CD4-positive, alpha-beta T cell treated with Interleukin-21 for 1 hour (primary cell): ENCODE measurements at regions not wholly inside any gene's neighbourhood (a gene's known extent, or its start where the extent isn't known, plus 50 kb on each side); places are given as distances from the start of the nearest gene placed in this dataset.

Experiments used
- DNase-seq: peaks from one replicate; pipeline ENCODE4 v3.0.0-alpha.2; 2020

DNA sequence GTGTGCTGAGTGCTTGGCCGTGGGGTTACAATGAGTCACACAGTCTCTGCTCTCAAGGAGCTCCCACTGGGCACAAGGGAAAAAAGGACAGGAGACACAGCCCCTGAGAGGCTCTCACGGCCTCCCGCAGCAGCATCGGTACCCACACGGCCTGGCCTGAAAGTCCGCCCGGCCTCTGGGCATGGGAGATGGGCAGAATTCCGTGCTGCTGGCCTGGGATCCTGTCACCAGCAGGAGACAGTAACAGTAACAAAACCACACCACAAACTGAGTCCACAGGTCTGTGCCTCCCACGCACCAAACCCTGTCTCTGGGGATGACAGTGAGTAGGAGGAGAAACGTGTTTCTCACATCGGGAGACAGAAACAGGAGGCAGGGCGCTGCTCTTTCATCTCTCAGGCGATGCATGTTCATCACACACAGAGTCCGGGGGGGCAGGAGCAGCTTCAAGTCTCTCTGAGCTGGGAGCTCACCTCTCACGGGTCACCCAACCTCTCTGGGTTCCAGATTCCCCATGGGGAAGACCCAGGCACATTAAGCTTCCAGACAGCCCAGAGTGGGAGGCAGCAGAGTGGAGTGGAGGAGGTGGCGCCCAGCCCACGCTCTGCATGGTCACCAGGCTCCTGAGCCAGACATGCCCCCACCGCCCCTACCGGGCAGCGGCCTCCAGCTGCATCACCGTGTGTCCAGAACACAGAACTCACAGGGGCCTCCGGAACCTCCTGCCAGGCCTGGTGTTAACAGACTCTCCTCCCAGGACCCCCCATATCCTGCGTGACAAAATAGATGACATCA is 124.7 kb upstream of the VSTM2B start:
- no peak for DNase-seq

DNA sequence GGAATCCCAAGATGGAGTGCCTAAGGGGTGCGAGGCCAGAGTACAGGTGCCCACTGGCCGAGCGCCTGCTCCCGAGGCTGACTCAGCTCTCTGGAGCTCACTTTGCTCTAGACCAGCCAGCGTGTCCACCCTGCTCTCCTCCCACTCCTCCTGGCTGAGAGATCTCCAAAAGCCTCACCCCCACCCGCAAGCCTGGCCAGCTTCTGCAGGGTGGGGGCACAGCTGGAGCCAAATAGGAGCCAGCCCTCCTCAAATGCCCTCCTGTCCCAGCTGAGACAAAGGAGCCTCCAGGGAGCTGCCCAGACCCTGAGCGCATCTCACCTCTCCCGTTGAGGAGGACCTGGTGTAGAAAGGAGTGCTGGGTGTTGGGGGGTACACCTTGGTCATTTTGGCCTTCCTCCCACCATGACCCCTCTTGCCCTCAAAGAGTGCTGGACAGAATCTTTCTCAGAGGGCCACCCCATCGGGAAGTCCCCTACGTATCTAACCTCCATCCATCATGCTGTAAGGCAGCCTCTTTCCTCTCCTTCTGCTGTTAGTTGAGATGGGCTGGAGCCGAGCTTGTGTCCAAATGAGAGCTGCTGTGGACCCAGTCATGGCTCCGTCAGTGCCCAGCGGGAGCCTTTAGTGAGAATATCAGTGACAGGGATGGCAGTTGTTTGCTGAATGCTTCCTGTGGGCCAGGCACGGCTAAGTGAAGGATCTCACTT is 123.9 kb upstream of the VSTM2B start:
- DNase-seq: no peak

DNA sequence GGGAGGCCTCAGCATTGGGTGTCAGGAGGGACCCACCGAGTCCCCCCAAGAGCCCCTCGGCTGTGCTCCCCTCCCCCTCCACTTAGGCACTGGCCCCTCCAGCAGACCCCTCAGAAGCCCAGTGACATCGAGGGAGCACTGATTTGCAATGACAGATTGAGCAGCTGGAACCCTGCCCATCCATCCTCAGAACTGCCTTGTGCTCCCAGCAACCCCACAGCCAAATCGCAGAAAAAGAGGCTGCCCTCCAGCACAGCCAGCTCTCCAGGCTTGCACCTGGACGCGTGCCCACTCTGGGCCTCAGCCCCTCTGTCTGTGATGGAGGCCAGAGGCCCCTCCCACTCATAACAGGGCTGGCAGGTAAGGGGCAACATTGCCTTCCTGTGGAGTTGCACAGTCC is 123.2 kb upstream of the VSTM2B start:
- DNase-seq: no peak

DNA sequence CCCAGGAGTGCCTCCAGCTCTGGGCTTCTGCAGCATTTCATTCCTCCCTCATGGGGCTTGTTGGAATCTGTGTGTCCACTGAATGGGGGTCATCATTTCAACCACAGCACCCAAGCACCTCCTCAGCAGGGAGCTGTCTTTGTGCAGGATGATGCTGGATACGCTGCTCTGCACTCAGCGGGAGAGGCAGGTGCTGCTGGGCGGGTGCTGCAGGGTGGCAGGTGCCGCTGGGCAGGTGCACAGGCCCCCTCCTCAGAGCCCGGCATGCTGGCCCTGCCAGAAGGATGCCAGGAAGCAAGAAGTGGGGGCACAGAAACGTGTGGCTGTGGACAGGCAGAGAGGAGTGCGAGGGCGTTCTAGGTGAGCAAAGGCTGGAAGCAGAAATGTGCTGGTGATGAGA is 121.8 kb upstream of the VSTM2B start:
- DNase-seq: no peak

DNA sequence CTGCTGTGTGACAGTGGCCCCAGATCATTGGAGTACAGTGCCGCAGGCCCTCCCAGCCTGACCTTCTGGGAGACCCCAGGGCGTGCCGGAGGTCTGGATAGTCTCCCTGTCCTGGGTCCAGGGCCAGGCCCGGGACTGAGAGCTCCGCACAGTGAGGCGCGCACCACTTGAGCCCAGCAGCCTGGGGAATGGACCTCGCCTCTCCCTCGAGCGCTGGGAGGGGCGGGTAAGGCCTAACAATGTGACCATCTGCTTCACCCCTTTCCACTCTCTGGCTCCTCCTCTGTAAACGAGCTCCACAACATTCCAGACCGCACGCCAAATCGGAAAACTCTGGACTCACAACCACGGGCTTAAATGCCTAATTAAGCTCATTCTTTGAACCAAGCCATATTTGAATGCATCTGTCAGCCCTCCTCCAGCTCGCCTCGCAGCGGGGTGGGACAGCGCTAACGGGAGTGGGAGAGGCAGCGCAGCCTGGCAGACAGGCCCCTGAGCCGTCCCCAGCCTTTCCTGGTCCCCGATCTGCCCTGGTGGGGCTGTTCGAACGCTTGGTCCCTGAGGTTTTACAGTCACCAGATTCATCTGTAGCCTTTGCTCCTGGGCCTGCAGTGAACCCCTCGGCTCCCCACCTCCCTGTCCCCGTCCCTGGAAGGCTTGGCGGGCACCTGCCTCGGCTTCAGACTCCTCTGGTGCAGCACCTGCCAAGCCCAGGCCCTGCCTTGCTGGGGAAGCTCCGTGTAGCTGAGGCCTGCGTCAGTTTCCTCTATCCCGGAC is 120.7 kb upstream of the VSTM2B start:
- DNase-seq: no peak

DNA sequence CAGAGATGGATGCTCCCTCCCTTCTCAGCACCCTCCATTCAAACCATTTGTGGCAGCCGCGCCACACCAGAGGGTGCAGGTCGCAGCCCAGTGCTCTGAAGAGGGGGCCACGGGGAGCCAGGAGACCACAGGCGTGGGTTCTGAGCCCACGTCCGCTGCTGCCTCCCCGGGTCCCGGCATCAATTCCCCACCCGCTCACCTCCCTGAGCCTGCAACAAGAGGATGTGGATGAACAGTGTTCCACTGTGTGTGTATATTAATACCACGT is 120.1 kb upstream of the VSTM2B start:
- DNase-seq: no peak

DNA sequence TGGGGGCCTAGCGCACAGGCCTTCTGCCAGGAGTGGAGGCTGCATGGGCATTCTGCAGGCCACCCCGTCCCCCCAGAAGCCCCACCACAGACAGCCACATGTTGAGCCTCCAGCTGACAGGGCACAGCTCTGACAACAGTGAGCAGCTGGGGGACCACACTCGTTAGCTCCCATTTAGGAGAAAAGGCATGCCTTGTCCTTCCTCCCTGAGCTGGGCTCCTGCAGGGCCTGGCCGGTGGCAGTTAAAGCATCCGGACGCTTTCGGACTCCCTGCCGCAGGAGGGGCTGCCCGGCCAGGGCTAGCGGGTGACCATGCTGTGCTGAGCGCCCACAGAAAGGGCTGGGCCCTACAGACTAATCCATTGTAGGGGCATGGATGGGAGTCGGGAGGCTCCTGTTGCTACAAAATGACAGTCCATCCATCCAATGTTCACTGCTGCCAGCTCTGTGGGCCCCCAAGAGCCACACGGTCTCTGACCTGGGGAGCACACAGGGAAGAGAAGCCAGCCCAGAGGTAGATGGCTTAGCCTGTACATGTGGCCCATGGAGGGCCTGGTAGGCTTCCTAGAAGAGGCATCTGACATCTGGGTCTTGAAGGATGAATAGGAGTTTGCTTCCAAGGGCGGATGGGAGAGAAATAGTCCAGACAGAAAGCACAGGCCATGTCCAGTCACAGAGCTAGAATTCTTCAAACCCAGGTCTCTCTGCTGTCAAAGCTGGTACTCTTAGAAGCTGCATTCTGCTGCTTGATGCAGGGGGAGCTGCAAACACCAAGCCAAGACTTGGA is 116.5 kb upstream of the VSTM2B start:
- DNase-seq: no peak

DNA sequence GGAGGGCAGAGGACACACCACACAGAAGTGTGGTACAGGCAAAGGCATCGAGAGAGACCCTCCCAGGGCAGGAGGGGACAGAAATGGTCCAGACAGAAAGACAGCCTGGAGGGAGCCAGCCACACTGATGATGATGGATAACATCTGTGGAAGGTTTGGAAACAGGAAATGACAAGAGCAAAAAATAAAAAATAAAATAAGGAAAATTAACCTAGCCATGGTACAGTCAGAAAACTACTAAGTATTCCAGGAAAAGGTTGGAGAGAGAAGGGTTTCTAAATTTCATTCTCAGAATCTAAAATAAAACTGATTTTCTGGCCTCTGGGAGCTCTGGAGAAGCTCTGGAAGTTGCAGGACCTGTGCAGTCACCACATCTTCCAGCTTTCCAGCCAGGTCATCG is 115.2 kb upstream of the VSTM2B start:
- DNase-seq: no peak

DNA sequence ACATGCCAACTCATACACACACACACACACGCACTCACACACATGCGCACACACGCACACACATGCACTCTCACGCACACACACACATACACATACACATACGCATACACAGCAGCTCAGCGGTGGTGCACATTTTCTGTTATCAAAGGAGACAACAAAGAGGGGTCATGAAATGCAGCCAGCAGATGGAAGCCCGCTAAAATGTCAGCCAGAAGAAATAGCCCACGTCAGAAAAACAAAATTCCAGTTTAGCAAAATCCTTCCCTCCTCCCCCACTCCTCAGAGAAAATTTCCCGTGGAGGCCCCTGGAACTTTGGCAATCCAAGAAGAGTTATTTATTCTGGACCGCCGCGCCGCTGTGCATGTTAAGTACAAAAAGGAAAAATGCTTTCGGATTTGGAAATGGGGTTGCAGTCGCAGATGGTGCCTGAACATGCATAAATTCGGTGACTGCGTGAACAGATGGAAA is 114.6 kb upstream of the VSTM2B start:
- no peak for DNase-seq

DNA sequence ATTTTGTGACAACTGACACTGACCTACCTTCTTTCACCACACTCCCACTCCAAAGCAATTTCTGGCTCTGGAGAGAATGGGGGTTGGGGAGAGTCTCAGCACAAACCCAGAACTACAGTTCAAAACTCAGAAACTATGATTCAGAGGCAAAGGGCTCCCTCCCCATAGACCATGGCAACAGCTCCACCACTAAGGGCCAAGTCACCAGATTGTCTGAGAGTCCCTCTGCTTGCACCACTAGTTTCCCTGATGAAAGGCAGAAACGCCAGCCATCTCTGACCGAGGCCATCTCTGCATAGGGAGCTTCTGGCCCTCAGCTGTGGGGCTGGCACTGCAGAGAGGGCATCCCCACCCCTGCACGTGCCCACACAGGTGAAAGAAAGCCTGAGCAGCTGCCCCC is 112.4 kb upstream of the VSTM2B start:
- no peak for DNase-seq

DNA sequence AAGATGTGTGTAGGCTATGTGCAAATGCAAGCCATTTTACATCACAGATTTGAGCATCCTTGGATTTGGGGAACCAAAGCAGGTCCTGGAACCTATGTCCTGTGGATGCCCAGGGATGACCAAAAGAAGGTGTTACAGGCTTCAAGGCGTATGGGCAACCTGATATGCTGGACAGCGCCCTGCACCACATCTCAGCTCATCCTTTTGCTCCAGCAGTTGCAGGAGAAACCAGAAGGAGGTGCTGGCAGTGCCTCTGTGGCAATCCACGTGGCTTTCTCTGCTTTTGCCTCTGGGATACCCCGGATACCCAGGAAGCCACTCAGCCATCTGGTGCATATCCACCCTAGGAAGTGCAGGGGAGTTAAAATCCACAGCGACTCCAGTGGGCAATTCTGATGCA is 110.3 kb upstream of the VSTM2B start:
- no peak for DNase-seq

DNA sequence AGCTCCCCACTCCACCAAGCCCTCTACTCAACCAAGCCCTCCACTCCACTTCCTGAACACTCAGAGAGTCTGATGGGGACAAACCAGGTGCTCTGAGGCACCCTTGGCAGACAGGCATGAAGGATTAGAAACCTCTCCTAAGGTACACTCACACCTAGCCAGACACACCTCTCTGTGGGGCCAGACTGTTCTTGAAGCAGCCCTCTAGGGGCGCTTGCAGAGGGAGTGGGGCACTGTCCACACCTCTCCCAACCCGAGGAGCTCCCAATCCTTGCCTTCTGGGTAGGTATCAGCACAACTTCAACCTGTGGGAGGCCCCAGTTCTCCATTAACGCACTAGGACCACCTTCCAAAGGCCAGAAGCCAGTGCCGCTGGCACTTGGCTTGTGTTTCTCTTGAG is 108.7 kb upstream of the VSTM2B start:
- DNase-seq: no peak

DNA sequence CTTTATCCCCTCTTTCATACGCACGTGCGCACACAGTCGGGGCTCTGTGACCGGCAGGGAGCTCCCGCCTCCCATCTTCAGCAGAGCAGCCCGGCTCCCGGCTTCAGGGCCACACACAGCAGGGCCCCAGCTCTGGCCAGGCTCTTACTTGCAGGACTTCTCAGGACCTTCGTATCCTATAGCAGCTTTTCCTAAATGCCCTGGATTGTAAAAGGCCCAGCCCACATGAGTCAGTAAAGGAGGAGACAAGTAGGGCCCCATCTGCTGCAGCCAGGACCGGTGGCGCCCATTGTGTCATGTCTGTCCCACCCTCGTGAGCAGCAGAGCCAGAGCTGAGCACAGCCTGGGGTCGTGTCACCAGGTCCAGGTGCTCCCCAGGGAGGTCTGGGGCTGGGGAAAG is 107.6 kb upstream of the VSTM2B start:
- DNase-seq: no peak

DNA sequence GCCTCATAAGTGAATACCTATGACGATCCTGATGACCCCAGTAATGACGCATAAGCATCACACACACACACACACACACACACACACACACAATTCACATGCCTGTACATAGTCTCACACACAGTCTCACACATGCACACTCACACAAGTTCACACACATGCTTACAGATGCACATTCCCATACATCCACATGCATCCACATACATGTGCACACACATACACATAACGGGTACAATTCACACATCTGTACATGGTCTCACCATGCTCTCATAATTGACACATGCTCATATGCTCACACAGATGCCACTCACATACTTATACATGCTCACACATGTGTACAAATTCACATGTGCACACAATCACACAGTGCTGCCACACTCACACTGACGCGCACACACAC is 105.7 kb upstream of the VSTM2B start:
- DNase-seq: no peak

DNA sequence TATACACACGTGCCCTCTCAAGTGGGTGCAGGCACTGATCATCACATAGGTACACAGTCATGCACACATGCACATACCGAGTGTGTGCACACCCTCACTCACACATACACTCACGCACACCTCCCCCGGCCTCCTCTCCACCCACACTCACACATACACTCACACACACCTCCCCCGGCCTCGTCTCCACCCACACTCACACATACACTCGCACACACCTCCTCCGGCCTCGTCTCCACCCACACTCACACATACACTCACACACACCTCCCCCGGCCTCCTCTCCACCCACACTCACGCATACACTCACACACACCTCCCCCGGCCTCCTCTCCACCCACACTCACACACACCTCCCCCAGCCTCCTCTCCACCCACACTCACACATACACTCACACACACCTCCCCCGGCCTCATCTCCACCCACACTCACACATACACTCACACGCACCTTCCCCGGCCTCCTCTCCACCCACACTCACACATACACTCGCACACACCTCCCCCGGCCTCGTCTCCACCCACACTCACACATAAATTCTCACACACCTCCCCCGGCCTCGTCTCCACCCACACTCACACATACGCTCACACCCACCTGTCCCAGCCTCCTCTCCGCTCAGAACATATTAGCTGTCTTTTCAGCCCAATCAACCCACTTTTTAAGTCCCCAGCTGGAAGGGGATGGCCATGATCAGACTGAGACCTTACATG is 105.2 kb upstream of the VSTM2B start:
- no peak for DNase-seq

DNA sequence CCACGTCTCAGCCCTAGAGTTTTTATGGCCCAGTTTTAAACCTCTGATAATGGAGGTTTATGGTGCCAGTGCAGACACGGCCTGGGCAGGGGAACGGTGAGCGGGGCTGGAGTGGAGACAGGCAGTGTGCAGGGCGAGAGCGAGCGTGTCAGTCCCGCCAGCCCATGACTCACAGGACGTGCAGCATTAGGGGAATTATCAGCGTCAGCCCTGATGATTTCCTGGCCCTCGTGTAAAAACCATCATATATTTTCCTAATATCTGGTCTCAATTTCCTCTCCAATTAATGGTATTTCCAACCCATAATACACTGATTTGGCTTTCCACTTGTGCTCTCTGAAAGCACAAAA is 104.6 kb upstream of the VSTM2B start:
- no peak for DNase-seq

DNA sequence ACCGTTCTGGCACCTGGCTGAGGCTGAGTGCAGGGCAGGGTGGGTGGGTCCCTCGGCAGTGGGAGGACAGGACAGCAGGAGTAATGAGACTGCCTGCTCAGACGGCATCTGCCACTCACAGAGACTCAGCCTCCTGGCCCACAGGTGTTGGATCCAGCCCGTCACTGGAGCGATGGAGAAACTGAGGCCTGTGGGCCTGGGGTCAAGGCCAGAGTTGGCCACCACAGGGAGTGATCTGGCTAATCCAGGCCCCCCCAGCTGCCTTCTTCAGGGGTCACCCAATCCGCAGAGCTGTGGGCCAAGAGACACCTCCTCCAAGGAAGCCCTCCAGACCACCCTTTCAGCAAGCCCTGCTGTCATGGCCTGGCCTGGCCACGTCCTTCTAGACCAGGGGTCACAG is 103.7 kb upstream of the VSTM2B start:
- DNase-seq: no peak

DNA sequence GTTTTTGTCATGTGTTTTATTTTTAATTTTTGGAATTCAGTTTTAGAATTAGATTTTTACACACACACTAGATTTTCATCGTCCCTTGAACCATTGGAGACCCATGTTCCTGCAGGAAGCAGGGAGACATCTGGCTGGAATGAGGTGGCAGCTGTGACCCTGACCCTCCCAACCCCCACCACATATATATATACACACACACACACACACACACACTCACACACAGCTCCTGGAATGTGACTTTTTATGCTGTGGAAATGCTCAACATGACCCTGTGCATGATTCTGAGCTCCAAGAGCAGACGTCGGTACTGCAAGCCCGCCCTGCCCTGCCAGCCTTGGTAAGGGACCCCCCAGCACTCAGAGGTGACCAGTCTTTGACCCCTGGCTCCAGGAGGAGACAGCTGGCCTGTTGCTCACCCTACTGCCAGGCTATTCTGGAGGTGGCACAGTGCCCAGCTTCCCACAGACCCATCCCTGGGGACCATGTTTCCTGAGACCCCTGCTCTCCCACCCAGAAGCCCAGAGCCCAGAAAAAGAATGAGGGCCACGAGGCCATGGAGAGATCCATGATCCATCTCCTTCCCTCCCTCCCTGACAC is 103.2 kb upstream of the VSTM2B start:
- DNase-seq: no peak

DNA sequence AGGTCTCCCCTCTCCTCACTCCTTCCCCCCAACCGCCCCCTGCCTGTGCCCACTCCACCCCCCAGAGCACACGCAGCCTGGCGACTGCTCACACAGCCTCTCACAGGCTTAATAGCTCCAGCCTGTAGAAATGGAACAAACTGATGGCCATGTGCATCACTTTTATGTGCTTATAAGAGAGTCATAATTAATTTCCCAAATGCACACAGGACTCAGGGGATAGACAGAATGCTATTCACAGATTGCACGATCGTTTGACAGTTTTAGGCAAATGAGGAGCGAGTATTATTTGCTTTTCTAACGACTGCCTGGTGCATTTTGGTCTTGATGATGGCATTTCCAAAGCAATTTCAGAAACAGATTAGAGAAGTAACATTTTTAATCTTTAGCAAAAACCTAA is 97.7 kb upstream of the VSTM2B start:
- no peak for DNase-seq

DNA sequence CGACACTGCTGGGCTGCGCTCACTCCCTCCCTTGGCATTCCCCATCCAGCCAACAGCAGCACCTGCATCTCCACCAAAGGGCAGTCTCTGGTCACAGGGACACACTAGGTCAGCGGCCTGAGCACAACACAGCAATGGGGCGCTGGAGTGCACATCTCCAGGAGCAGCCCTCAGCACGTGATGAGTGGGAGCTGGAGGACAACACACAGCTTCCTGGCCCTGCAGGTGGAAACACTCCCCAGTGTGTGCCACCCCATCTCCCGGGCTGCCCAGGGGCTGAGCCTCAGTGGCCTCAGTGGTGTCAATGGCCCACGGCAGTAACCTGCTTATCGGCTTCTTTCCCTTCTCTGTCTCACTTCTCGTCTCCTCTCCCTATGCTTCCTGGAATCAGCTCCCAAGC is 96.8 kb upstream of the VSTM2B start:
- DNase-seq: no peak

DNA sequence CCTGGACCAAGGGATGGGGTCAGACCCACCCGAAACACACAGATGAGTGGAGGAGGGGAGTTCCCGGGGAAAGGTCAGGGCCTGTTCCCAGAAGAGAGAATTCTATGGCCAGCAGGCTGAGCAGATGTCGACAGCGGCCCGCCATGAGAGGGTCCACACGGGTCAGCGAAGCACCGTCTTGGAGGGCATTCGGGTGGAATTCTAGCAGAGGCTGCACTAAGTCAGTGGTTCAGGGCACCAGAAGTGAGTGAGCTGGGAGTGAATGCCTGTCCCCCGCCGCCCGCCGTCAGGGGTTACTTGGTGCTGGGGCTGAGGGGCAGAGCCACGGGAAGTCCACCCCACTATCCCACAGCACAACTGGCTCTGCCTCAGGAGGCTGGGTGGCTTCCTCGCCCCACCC is 96.2 kb upstream of the VSTM2B start:
- no peak for DNase-seq

DNA sequence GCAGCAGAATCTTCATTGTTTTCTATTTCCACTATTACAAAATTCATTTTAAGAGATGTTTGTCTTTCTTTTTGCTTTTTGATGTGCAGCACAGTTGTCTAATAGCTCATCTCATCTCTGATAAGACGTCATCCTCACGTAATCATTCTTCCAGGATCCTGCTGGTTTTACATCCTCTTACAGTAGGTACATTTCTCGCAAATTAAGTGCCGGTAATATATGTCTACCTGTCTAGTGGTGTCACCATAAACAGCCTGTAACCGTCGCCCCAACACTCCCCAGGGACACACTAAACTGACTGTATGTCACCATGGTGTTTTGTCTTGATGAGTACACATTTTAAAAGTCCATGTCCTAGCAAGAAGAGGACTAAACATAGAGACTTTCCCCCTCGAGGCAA is 94.5 kb upstream of the VSTM2B start:
- no peak for DNase-seq
